ENCODE measurements at regions not wholly inside any gene's neighbourhood (a gene's known extent, or its start where the extent isn't known, plus 50 kb on each side); places are given as distances from the start of the nearest gene placed in this dataset.

DNA sequence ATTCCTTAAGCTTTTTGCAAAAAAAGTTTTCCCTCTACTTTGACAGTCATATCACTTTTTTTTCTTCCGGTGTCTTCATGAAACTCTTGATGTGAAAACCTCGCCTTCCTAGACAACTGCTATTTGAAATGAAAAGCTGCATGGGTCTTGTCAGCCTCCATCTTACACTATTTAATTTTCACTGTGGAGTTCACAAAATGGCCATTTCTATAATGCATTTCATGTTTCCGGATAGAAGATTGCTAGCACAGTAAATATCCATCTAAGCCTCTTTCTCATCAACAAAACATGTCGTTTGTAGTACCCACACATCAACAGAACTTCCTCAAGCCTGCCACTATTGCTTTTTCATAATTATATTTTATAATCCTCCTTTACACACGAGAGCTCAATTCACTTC is 204.9 kb upstream of the ID4 start:
- Histone ChIP-seq H3K9me3 (no peaks in the 10 kb centered on the region), H3K36me3 (no peaks in the 10 kb centered on the region), H3K27ac (no peak overlapping the region), H3K4me3 (no peak overlapping the region), H3K4me1 (no peaks in the 10 kb centered on the region), H3K27me3 (no peaks in the 10 kb centered on the region)
- TF ChIP-seq, protein P1, sequence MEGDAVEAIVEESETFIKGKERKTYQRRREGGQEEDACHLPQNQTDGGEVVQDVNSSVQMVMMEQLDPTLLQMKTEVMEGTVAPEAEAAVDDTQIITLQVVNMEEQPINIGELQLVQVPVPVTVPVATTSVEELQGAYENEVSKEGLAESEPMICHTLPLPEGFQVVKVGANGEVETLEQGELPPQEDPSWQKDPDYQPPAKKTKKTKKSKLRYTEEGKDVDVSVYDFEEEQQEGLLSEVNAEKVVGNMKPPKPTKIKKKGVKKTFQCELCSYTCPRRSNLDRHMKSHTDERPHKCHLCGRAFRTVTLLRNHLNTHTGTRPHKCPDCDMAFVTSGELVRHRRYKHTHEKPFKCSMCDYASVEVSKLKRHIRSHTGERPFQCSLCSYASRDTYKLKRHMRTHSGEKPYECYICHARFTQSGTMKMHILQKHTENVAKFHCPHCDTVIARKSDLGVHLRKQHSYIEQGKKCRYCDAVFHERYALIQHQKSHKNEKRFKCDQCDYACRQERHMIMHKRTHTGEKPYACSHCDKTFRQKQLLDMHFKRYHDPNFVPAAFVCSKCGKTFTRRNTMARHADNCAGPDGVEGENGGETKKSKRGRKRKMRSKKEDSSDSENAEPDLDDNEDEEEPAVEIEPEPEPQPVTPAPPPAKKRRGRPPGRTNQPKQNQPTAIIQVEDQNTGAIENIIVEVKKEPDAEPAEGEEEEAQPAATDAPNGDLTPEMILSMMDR (IDR thresholded peaks at IDR 0.05): no peak
- intact Hi-C loops (cut with DNase I): no loop called here
- no peak for DNase-seq (ENCODE audit: low spot score in 2 of 2)

DNA sequence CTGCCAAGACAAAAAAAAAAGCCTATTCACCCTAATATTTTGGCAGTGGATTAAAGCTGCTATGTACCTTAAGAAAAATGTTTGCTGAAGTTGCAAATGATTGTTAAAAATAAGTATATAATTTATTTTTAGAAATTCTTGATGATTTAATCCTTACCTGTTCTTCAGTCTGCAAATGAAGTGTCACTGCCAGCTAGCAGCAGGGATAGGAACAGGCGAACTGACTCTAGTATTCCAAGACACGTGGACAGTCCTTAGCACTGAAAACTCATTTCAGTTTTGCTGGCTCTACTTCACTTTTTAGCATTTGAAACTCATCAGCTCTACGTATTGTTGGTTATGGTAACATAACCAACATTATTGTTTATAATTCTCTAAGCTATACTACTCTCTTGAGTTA is 204.4 kb upstream of the ID4 start:
- intact Hi-C loops (cut with DNase I): no loop called here
- no peak overlapping the region for H3K27ac ChIP-seq
- TF ChIP-seq, protein P1 (IDR thresholded peaks at IDR 0.05): no peak
- H3K4me3 ChIP-seq: no peak overlapping the region
- H3K27me3 ChIP-seq: no peaks in the 10 kb centered on the region
- DNase-seq (ENCODE audit: low spot score in 2 of 2): no peak
- no peaks in the 10 kb centered on the region for H3K4me1 ChIP-seq
- H3K9me3 ChIP-seq: no peaks in the 10 kb centered on the region
- H3K36me3 ChIP-seq: no peaks in the 10 kb centered on the region

DNA sequence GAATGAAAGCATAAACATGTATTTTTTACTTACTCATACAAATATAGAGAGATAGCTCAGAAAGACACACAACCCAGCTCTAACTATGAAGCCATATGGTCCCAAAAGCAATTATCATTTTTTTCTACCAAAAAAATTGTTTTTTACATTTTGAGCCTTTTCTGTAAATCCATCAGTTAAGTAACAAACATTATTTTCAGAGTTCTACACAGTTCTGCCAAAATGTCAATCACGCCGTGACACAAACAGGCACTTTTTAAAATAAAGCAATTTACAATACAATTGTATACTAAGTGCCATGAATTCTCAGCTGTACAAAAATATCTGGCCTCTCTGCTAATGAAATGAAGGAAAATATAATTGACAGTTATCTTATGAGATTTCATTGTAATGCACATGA is 201.4 kb upstream of the ID4 start:
- H3K4me3 ChIP-seq: no peak overlapping the region
- TF ChIP-seq, protein P1 (IDR thresholded peaks at IDR 0.05): no peak

GRCh38 chr6:19637010-19637409 is 200.2 kb upstream of the ID4 start:
- no peaks in the 10 kb centered on the region for H3K36me3 ChIP-seq
- intact Hi-C loops (cut with DNase I): no loop called here
- H3K27me3 ChIP-seq: no peaks in the 10 kb centered on the region
- H3K9me3 ChIP-seq: no peaks in the 10 kb centered on the region
- TF ChIP-seq, protein P1 (IDR thresholded peaks at IDR 0.05): no peak
- no peak overlapping the region for H3K4me3 ChIP-seq
- no peaks in the 10 kb centered on the region for H3K4me1 ChIP-seq
- no peak for DNase-seq (ENCODE audit: low spot score in 2 of 2)
- H3K27ac ChIP-seq: no peak overlapping the region

More for the DNA sequence above, 201.4 kb upstream of the ID4 start:
- H3K27ac ChIP-seq: no peak overlapping the region
- H3K27me3 ChIP-seq: no peaks in the 10 kb centered on the region
- no peaks in the 10 kb centered on the region for H3K9me3 ChIP-seq
- H3K36me3 ChIP-seq: no peaks in the 10 kb centered on the region
- no peak for DNase-seq (ENCODE audit: low spot score in 2 of 2)
- intact Hi-C loops (cut with DNase I): no loop called here
- no peaks in the 10 kb centered on the region for H3K4me1 ChIP-seq

DNA sequence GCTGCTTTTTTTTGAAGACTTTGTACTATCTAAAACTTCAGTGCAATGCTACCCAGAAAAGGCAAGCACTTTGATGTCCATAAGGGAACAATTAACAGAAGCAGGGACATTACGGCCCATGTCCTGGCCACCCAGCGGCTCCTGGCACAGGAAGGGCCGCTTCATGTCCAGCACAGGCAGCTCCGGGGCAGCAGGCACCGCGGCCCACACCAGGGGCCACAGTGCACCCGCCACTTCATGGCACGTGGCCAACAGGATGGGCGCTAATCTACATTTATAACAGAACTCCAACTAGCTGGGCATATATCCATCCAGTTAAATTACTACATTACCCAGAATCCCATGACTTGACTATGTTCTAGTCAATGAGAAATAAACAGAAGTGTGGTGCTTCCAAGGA is 198.2 kb upstream of the ID4 start:
- no peak overlapping the region for H3K4me3 ChIP-seq
- no peak overlapping the region for H3K27ac ChIP-seq
- no peaks in the 10 kb centered on the region for H3K9me3 ChIP-seq
- DNase-seq (ENCODE audit: low spot score in 2 of 2): no peak
- no peaks in the 10 kb centered on the region for H3K4me1 ChIP-seq
- intact Hi-C loops (cut with DNase I): no loop called here
- H3K27me3 ChIP-seq: no peaks in the 10 kb centered on the region
- H3K36me3 ChIP-seq: no peaks in the 10 kb centered on the region
- TF ChIP-seq, protein P1 (IDR thresholded peaks at IDR 0.05): no peak

DNA sequence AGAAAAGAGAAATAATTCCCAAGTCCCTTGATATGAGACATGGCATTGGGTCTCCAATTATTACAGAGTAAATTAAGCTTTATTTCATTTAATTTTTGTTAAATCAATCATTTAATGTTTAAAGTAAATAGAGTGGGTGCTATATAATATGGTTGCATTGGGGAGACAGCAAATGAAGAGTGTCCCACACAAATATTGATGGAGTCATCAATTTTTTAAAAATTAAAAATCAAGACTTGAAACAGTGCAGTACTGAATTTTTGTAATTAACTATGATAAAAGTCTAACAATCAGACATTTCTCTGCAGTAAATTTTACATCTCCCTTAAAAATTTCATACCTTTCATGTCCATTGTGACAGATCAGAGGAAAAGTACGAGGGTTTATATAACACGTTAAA is 193.9 kb upstream of the ID4 start:
- DNase-seq (ENCODE audit: low spot score in 2 of 2): no peak
- Histone ChIP-seq H3K27me3 (no peaks in the 10 kb centered on the region), H3K4me3 (no peak overlapping the region), H3K36me3 (no peaks in the 10 kb centered on the region), H3K9me3 (no peaks in the 10 kb centered on the region), H3K27ac (no peak overlapping the region), H3K4me1 (no peaks in the 10 kb centered on the region)
- TF ChIP-seq, protein P1 (IDR thresholded peaks at IDR 0.05): no peak
- intact Hi-C loops (cut with DNase I): no loop called here

Measured in ascending aorta (tissue), 2 donors.